Esophagus muscularis mucosa (tissue), 4 donors: ENCODE measurements at regions not wholly inside any gene's neighbourhood (a gene's known extent, or its start where the extent isn't known, plus 50 kb on each side); places are given as distances from the start of the nearest gene placed in this dataset.

Experiments used
- CTCF ChIP-seq, 3 experiments: fragments of 200-600 bp in 2 of 3; fragments of 450-650 bp in 1 of 3; sonication (generic) in 2 of 3; IDR thresholded peaks; one replicate each; pipeline ENCODE4 v1.5.1; 2017 to 2019; ENCODE audit warnings: antibody characterized with exemption in 3 of 3, mild to moderate bottlenecking in 2 of 3, moderate library complexity in 1 of 3
- EP300 ChIP-seq: sonication (generic); formaldehyde crosslinking; IDR thresholded peaks from one replicate; pipeline ENCODE4 v1.6.1; 2017; ENCODE audit warnings: antibody characterized with exemption
- POLR2A ChIP-seq: fragments of 450-650 bp; IDR thresholded peaks from one replicate; pipeline ENCODE4 v1.6.1; 2017; ENCODE audit warnings: antibody characterized with exemption, moderate library complexity, mild to moderate bottlenecking, low read depth

GRCh38 chr22:27257987-27258386 is 543.6 kb downstream of the MN1 start:
- TF ChIP-seq CTCF (IDR thresholded peaks at IDR 0.05) (no peak), POLR2A (no peak), EP300 (no peak)
